ENCODE measurements at regions not wholly inside any gene's neighbourhood (a gene's known extent, or its start where the extent isn't known, plus 50 kb on each side); places are given as distances from the start of the nearest gene placed in this dataset.

DNA sequence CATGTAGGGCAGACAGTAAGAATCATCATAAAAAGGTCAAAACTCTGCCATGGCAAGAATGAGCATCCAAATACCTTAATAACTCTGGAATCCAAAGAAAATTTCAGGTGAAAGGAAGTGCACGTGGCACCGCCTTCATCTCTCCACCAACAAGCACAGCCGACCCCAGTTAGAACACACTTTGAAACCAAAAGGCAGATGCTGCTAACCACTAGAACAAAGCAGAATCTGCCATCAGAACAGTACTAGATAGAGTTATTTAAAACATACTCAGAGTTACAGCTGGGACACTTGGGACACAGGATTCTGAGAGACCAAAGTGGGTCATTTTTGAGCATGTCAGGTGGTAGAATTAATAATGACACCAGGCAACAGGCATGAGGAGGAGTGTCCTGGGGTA, 106.7 kb upstream of the SOD1 start:
- TF ChIP-seq, protein P1, sequence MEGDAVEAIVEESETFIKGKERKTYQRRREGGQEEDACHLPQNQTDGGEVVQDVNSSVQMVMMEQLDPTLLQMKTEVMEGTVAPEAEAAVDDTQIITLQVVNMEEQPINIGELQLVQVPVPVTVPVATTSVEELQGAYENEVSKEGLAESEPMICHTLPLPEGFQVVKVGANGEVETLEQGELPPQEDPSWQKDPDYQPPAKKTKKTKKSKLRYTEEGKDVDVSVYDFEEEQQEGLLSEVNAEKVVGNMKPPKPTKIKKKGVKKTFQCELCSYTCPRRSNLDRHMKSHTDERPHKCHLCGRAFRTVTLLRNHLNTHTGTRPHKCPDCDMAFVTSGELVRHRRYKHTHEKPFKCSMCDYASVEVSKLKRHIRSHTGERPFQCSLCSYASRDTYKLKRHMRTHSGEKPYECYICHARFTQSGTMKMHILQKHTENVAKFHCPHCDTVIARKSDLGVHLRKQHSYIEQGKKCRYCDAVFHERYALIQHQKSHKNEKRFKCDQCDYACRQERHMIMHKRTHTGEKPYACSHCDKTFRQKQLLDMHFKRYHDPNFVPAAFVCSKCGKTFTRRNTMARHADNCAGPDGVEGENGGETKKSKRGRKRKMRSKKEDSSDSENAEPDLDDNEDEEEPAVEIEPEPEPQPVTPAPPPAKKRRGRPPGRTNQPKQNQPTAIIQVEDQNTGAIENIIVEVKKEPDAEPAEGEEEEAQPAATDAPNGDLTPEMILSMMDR (IDR thresholded peaks at IDR 0.05) = no peak
- TF ChIP-seq, protein P2, sequence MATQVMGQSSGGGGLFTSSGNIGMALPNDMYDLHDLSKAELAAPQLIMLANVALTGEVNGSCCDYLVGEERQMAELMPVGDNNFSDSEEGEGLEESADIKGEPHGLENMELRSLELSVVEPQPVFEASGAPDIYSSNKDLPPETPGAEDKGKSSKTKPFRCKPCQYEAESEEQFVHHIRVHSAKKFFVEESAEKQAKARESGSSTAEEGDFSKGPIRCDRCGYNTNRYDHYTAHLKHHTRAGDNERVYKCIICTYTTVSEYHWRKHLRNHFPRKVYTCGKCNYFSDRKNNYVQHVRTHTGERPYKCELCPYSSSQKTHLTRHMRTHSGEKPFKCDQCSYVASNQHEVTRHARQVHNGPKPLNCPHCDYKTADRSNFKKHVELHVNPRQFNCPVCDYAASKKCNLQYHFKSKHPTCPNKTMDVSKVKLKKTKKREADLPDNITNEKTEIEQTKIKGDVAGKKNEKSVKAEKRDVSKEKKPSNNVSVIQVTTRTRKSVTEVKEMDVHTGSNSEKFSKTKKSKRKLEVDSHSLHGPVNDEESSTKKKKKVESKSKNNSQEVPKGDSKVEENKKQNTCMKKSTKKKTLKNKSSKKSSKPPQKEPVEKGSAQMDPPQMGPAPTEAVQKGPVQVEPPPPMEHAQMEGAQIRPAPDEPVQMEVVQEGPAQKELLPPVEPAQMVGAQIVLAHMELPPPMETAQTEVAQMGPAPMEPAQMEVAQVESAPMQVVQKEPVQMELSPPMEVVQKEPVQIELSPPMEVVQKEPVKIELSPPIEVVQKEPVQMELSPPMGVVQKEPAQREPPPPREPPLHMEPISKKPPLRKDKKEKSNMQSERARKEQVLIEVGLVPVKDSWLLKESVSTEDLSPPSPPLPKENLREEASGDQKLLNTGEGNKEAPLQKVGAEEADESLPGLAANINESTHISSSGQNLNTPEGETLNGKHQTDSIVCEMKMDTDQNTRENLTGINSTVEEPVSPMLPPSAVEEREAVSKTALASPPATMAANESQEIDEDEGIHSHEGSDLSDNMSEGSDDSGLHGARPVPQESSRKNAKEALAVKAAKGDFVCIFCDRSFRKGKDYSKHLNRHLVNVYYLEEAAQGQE (IDR thresholded peaks at IDR 0.05; ENCODE audit: insufficient read depth in 1 of 2, low read depth in 2 of 2, low read length in 1 of 2) = no peak
- no peak for TF ChIP-seq TCF7L2 (IDR thresholded peaks at IDR 0.05; ENCODE audit: low read depth, low read length)
